ENCODE measurements at regions not wholly inside any gene's neighbourhood (a gene's known extent, or its start where the extent isn't known, plus 50 kb on each side); places are given as distances from the start of the nearest gene placed in this dataset.

DNA sequence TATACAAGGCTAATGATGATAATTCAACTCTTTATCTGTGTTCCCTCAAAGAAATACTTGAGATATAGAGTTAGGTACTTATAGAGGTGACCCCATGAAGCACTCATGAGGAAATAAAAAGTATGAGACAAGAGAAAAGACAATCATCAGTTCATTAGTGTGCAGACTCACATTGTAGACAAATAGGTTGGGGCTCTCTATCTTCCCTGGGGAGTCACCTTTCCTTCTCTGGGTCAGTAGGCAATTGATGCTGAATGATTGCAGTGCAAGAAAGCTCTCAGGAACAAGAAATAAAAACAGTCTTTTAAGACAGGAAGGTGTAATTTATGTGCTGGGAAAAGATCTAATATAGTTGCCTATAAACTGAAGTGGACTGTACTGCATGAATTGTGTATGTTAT, 1357.6 kb upstream of the EPHA6 start:
- Mint-ChIP-seq H3K9me3 (ENCODE audit: unreplicated experiment) (no peaks in the 10 kb centered on the region), H3K36me3 (ENCODE audit: insufficient read depth, unreplicated experiment) (no peaks in the 10 kb centered on the region), H3K4me1 (ENCODE audit: low read depth, unreplicated experiment) (no peaks in the 10 kb centered on the region), H3K27me3 (ENCODE audit: insufficient read depth, unreplicated experiment) (no peaks in the 10 kb centered on the region), H3K27ac (ENCODE audit: unreplicated experiment) (no peak overlapping the region), H3K4me3 (ENCODE audit: unreplicated experiment) (no peak overlapping the region)
- TF ChIP-seq, protein P1, sequence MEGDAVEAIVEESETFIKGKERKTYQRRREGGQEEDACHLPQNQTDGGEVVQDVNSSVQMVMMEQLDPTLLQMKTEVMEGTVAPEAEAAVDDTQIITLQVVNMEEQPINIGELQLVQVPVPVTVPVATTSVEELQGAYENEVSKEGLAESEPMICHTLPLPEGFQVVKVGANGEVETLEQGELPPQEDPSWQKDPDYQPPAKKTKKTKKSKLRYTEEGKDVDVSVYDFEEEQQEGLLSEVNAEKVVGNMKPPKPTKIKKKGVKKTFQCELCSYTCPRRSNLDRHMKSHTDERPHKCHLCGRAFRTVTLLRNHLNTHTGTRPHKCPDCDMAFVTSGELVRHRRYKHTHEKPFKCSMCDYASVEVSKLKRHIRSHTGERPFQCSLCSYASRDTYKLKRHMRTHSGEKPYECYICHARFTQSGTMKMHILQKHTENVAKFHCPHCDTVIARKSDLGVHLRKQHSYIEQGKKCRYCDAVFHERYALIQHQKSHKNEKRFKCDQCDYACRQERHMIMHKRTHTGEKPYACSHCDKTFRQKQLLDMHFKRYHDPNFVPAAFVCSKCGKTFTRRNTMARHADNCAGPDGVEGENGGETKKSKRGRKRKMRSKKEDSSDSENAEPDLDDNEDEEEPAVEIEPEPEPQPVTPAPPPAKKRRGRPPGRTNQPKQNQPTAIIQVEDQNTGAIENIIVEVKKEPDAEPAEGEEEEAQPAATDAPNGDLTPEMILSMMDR (IDR thresholded peaks at IDR 0.05; ENCODE audit: insufficient read depth in 1 of 2, low read depth in 1 of 2, low read length in 1 of 2, severe bottlenecking in 1 of 2, unreplicated experiment in 1 of 2) = no peak
- DNase-seq = no peak
- Histone ChIP-seq H3K36me3 (ENCODE audit: control insufficient read depth, insufficient read depth, low read length) (no peaks in the 10 kb centered on the region), H3K4me1 (no peaks in the 10 kb centered on the region), H3K4me3 (ENCODE audit: low read depth, low read length) (no peak overlapping the region), H3K9me3 (no peaks in the 10 kb centered on the region), H3K27me3 (replicated peaks; ENCODE audit: control insufficient read depth, insufficient read depth, low read length) (no peaks in the 10 kb centered on the region)
- CTCF ChIA-PET = no interaction called here
- BruUV-seq (replicated peaks) = no TSS peak
- POLR2A ChIA-PET = no interaction called here
- intact Hi-C loops (cut with micrococcal nuclease; ENCODE audit: unreplicated experiment) = no loop called here

DNA sequence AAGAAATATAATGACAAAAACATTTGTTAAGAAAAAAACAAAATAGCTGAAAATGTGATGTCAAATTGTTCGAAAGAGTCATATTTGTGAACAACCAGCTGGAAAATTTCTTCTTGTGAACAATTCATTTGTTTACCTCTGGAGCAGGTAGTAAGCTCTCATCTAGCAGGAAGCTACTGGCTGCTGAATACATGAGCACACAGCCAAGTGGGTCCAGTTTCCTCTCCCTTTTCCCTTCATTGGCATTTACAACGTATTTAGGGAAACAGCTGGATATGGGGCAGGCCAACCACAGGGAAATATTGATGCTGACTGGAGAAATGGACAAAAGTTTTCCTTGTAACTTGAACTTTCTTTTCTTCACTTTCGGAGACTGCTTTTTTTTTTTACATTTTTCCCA, 1354.7 kb upstream of the EPHA6 start:
- Histone ChIP-seq H3K4me3 (ENCODE audit: low read depth, low read length) (no peak overlapping the region), H3K27me3 (replicated peaks; ENCODE audit: control insufficient read depth, insufficient read depth, low read length) (no peaks in the 10 kb centered on the region), H3K36me3 (ENCODE audit: control insufficient read depth, insufficient read depth, low read length) (no peaks in the 10 kb centered on the region), H3K4me1 (peaks cover 9% of the 10 kb centered on the region), H3K9me3 (no peaks in the 10 kb centered on the region)
- no peak overlapping the region for H3K4me3 Mint-ChIP-seq (ENCODE audit: unreplicated experiment)
- no TSS peak for BruUV-seq (replicated peaks)
- H3K9me3 Mint-ChIP-seq (ENCODE audit: unreplicated experiment) = no peaks in the 10 kb centered on the region
- TF ChIP-seq, protein P1 (IDR thresholded peaks at IDR 0.05; ENCODE audit: insufficient read depth in 1 of 2, low read depth in 1 of 2, low read length in 1 of 2, severe bottlenecking in 1 of 2, unreplicated experiment in 1 of 2) = no peak
- ChIA-PET POLR2A (no interaction called here), CTCF (no interaction called here)
- intact Hi-C loops (cut with micrococcal nuclease; ENCODE audit: unreplicated experiment) = no loop called here
- H3K36me3 Mint-ChIP-seq (ENCODE audit: insufficient read depth, unreplicated experiment) = no peaks in the 10 kb centered on the region
- H3K27ac Mint-ChIP-seq (ENCODE audit: unreplicated experiment) = no peak overlapping the region
- DNase-seq = no peak
- H3K4me1 Mint-ChIP-seq (ENCODE audit: low read depth, unreplicated experiment) = peaks cover 5% of the 10 kb centered on the region
- no peaks in the 10 kb centered on the region for H3K27me3 Mint-ChIP-seq (ENCODE audit: insufficient read depth, unreplicated experiment)

GRCh38 chr3:95460274-95460673, 1354.1 kb upstream of the EPHA6 start:
- CTCF ChIA-PET = no interaction called here
- H3K4me3 Mint-ChIP-seq (ENCODE audit: unreplicated experiment) = no peak overlapping the region
- intact Hi-C loops (cut with micrococcal nuclease; ENCODE audit: unreplicated experiment) = no loop called here
- POLR2A ChIA-PET = no interaction called here
- Histone ChIP-seq H3K36me3 (ENCODE audit: control insufficient read depth, insufficient read depth, low read length) (no peaks in the 10 kb centered on the region), H3K9me3 (no peaks in the 10 kb centered on the region), H3K4me1 (peaks cover 9% of the 10 kb centered on the region), H3K27me3 (replicated peaks; ENCODE audit: control insufficient read depth, insufficient read depth, low read length) (no peaks in the 10 kb centered on the region), H3K4me3 (ENCODE audit: low read depth, low read length) (no peak overlapping the region)
- H3K27me3 Mint-ChIP-seq (ENCODE audit: insufficient read depth, unreplicated experiment) = no peaks in the 10 kb centered on the region
- peaks cover 5% of the 10 kb centered on the region for H3K4me1 Mint-ChIP-seq (ENCODE audit: low read depth, unreplicated experiment)
- no peak overlapping the region for H3K27ac Mint-ChIP-seq (ENCODE audit: unreplicated experiment)
- BruUV-seq (replicated peaks) = no TSS peak
- no peaks in the 10 kb centered on the region for H3K9me3 Mint-ChIP-seq (ENCODE audit: unreplicated experiment)
- TF ChIP-seq, protein P1 (IDR thresholded peaks at IDR 0.05; ENCODE audit: insufficient read depth in 1 of 2, low read depth in 1 of 2, low read length in 1 of 2, severe bottlenecking in 1 of 2, unreplicated experiment in 1 of 2) = no peak
- H3K36me3 Mint-ChIP-seq (ENCODE audit: insufficient read depth, unreplicated experiment) = no peaks in the 10 kb centered on the region
- DNase-seq = no peak

All from Caco-2 (cell line).